Thoracic aorta (tissue), 2 donors: ENCODE measurements at regions not wholly inside any gene's neighbourhood (a gene's known extent, or its start where the extent isn't known, plus 50 kb on each side); places are given as distances from the start of the nearest gene placed in this dataset.
"Not testable (repeated sequence)": the region's sequence is repeated elsewhere in the genome, so short reads cannot be mapped to it uniquely, and the experiment has no call there.

Experiments
- ATAC-seq: fragments of 150-250 bp; one replicate; pipeline ENCODE4 v1.8.0; 2017; ENCODE audit warnings: low read depth; ENCODE audit not compliant: insufficient number of reproducible peaks, low FRiP score
- DNase-seq: peaks from one replicate; pipeline ENCODE4 v3.0.0-alpha.2; 2020; ENCODE audit warnings: low spot score
- H3K27ac ChIP-seq, 2 donors: fragments of 200-600 bp; sonication (generic); 1 replicate in 1 of 2; 2 replicates in 1 of 2; pipeline ENCODE4 v1.5.1; 2016; ENCODE audit warnings: mild to moderate bottlenecking in 2 of 2, moderate library complexity in 2 of 2
- H3K27me3 ChIP-seq: fragments of 200-600 bp; sonication (generic); replicated peaks from 2 replicates; pipeline ENCODE4 v1.6.0; 2016; ENCODE audit warnings: mild to moderate bottlenecking; ENCODE audit not compliant: insufficient read depth
- H3K36me3 ChIP-seq: fragments of 200-600 bp; sonication (generic); one replicate; pipeline ENCODE4 v1.5.1; 2016
- H3K4me1 ChIP-seq, 2 donors: fragments of 200-600 bp; sonication (generic); 1 replicate in 1 of 2; 2 replicates in 1 of 2; pipeline versions ENCODE4 v1.5.1 to v1.6.0; 2016; ENCODE audit warnings: low read depth in 2 of 2, mild to moderate bottlenecking in 1 of 2; ENCODE audit not compliant: control insufficient read depth in 1 of 2
- H3K4me3 ChIP-seq: fragments of 200-600 bp; sonication (generic); 2 replicates; pipeline ENCODE4 v1.5.1; 2016; ENCODE audit warnings: mild to moderate bottlenecking
- H3K9me3 ChIP-seq: fragments of 200-600 bp; sonication (generic); 2 replicates; pipeline ENCODE4 v1.5.1; 2016
- TF ChIP-seq, protein P1 (sequence below): fragments of 200-600 bp; sonication (generic); IDR thresholded peaks from one replicate; pipeline ENCODE4 v1.5.1; 2019; ENCODE audit warnings: antibody characterized with exemption

DNA sequence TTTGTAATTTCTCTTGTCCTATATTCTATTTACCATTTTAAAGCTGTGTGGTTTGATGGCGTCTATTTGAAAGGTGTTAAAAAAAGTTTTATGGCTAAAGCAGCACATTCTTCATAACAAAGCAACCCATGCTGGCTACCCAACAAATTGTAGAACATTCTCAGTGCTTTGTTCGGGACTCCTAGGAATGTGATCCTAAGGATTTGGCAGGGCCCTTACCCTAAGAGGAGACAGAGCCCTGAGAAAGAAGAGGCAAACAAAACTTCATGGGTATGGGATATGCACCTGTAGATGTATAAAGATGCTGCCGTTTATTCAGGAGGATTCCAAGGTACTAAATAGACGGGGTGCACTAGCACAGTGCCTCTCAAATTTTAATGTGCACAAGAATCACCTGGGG, 370.8 kb upstream of the DIPK2B start:
- Histone ChIP-seq H3K9me3 (no peaks in the 10 kb centered on the region), H3K36me3 (no peaks in the 10 kb centered on the region), H3K27ac (no peak overlapping the region), H3K27me3 (no peaks in the 10 kb centered on the region), H3K4me1 (no peaks in the 10 kb centered on the region), H3K4me3 (no peak overlapping the region)
- DNase-seq (no peak), ATAC-seq (no peak)
- TF ChIP-seq, protein P1, sequence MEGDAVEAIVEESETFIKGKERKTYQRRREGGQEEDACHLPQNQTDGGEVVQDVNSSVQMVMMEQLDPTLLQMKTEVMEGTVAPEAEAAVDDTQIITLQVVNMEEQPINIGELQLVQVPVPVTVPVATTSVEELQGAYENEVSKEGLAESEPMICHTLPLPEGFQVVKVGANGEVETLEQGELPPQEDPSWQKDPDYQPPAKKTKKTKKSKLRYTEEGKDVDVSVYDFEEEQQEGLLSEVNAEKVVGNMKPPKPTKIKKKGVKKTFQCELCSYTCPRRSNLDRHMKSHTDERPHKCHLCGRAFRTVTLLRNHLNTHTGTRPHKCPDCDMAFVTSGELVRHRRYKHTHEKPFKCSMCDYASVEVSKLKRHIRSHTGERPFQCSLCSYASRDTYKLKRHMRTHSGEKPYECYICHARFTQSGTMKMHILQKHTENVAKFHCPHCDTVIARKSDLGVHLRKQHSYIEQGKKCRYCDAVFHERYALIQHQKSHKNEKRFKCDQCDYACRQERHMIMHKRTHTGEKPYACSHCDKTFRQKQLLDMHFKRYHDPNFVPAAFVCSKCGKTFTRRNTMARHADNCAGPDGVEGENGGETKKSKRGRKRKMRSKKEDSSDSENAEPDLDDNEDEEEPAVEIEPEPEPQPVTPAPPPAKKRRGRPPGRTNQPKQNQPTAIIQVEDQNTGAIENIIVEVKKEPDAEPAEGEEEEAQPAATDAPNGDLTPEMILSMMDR, result no peak

DNA sequence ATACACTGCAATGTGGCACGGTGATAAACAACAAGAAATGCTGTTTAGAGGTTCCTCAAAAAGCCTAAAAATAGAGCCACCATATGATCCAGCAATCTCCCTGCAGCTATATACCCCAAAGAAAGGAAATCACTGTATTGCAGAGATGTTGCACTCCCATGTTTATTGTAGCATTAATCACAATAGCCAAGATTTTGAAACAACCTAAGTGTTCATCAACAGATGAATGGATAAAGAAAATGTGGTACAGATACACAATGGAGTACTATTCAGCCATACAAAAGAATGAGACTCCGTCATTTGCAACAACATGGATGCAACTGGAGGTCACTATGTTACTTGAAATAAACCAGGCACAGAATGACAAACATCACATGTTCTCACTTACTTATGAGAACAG, 365.8 kb upstream of the DIPK2B start:
- Histone ChIP-seq H3K9me3 (no peaks in the 10 kb centered on the region), H3K36me3 (no peaks in the 10 kb centered on the region), H3K4me1 (no peaks in the 10 kb centered on the region), H3K27me3 (no peaks in the 10 kb centered on the region), H3K27ac (no peak overlapping the region), H3K4me3 (no peak overlapping the region)
- ATAC-seq (no peak), DNase-seq (no peak)
- TF ChIP-seq, protein P1, result no peak

DNA sequence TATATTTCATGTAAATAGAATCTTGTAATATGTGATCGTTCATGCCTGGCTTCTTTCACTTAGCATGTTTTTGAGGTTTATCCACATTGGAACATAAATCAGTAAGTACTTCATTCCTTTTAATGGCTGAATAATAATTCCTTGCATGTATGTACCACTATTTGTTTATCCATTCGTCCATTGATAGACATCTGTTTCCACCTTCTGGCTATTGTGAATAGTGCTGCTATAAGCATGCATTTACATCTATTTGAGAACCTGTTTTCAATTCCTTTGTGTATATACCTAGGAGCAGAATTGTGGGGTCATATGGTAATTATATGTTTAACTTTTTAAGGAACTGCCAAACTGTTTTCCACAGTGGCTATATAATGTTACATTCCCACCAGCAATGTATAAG, 356.7 kb upstream of the DIPK2B start:
- H3K9me3 ChIP-seq, result no peaks in the 10 kb centered on the region
- H3K4me1 ChIP-seq, result no peaks in the 10 kb centered on the region
- DNase-seq (no peak), ATAC-seq (no peak)
- H3K27me3 ChIP-seq, result no peaks in the 10 kb centered on the region
- H3K36me3 ChIP-seq, result no peaks in the 10 kb centered on the region
- TF ChIP-seq, protein P1, result no peak
- H3K27ac ChIP-seq, result no peak overlapping the region
- H3K4me3 ChIP-seq, result no peak overlapping the region

DNA sequence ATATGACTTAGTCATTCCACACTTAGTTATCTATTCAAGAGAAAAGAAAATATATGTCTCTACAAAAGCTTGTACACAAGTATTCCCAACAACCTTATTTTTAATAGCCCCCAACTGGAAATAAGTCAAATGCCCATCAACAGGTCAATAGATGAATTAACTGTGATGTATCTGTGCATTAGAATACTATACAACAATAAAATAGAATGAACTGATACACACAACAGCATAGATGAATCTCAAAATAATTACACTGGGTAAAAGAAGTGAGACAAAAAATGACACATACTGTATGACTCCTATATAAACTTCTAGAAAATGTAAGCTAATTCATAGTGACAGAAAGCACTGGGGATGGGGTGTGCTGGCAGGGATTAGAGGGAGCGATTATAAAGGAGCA, 354.1 kb upstream of the DIPK2B start:
- no peaks in the 10 kb centered on the region for H3K4me1 ChIP-seq
- ATAC-seq (no peak), DNase-seq (no peak)
- no peaks in the 10 kb centered on the region for H3K36me3 ChIP-seq
- H3K27ac ChIP-seq, result no peak overlapping the region
- TF ChIP-seq, protein P1, result no peak
- H3K9me3 ChIP-seq, result no peaks in the 10 kb centered on the region
- H3K27me3 ChIP-seq, result no peaks in the 10 kb centered on the region
- no peak overlapping the region for H3K4me3 ChIP-seq

DNA sequence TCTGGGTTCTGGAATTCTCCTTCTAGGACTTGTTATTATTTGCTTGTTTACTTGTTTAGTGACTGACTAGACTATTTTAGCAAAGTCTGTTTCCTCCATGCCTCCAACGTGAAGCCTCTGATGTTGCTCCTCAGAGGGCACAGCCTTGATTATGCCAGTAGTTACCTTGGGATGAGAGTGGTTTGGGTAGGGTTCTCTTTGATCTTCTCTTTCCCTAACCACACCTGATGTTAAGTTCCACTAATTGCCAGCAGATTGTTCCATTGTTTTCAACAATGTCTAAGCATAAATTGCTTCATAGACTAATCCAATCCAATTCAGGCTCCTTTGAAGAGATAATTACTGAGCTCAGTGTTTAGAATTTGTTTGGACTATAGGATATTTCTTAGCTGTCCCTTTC, 352.7 kb upstream of the DIPK2B start:
- Histone ChIP-seq H3K27me3 (no peaks in the 10 kb centered on the region), H3K27ac (no peak overlapping the region), H3K9me3 (no peaks in the 10 kb centered on the region), H3K4me3 (no peak overlapping the region), H3K4me1 (no peaks in the 10 kb centered on the region), H3K36me3 (no peaks in the 10 kb centered on the region)
- TF ChIP-seq, protein P1, result no peak
- DNase-seq (no peak), ATAC-seq (no peak)

DNA sequence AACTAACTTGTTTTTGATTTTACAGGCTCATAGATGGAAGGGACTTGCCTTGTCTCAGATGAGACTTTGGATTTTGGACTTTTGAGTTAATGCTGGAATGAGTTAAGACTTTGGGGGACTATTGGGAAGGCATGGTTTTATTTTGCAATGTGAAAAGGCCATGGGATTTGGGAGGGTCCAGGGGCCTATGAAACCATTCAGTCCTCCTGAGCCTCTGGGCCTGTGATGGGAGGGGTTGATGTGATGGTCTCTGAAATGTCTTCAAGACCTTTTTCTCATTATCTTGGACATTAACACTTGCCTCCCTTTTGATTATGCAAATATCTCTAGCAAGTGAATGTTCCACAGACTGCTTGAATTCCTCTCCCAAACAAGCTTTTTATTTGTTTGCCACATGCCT, 346.0 kb upstream of the DIPK2B start:
- H3K36me3 ChIP-seq, H3K4me3 ChIP-seq, H3K9me3 ChIP-seq, DNase-seq, H3K27me3 ChIP-seq, H3K27ac ChIP-seq, H3K4me1 ChIP-seq, ATAC-seq: not testable (repeated sequence)
